ENCODE measurements at regions not wholly inside any gene's neighbourhood (a gene's known extent, or its start where the extent isn't known, plus 50 kb on each side); places are given as distances from the start of the nearest gene placed in this dataset.

DNA sequence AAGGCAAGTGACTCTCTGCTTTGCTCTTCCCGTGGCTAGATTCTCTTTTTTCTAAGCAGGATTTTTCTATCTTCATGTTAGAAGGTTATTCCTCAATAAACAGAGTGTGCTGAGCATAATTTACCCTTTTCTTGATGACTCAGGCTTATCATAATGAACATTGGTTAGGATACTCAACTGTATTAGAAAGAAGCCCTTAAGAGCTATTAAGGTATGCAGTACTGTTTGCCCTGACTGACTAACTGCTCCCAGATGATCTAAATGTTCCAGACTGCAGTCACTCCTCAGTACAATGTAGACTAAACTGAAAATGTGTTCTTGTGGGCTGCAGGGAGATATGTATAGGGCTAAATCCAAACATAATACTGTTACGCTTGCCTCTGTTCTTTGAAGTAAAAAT lies 687.8 kb downstream of the NUP35 start (continued):
- TF ChIP-seq, protein P1, sequence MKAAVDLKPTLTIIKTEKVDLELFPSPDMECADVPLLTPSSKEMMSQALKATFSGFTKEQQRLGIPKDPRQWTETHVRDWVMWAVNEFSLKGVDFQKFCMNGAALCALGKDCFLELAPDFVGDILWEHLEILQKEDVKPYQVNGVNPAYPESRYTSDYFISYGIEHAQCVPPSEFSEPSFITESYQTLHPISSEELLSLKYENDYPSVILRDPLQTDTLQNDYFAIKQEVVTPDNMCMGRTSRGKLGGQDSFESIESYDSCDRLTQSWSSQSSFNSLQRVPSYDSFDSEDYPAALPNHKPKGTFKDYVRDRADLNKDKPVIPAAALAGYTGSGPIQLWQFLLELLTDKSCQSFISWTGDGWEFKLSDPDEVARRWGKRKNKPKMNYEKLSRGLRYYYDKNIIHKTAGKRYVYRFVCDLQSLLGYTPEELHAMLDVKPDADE (IDR thresholded peaks at IDR 0.05): no peak
- TF ChIP-seq, protein P2, sequence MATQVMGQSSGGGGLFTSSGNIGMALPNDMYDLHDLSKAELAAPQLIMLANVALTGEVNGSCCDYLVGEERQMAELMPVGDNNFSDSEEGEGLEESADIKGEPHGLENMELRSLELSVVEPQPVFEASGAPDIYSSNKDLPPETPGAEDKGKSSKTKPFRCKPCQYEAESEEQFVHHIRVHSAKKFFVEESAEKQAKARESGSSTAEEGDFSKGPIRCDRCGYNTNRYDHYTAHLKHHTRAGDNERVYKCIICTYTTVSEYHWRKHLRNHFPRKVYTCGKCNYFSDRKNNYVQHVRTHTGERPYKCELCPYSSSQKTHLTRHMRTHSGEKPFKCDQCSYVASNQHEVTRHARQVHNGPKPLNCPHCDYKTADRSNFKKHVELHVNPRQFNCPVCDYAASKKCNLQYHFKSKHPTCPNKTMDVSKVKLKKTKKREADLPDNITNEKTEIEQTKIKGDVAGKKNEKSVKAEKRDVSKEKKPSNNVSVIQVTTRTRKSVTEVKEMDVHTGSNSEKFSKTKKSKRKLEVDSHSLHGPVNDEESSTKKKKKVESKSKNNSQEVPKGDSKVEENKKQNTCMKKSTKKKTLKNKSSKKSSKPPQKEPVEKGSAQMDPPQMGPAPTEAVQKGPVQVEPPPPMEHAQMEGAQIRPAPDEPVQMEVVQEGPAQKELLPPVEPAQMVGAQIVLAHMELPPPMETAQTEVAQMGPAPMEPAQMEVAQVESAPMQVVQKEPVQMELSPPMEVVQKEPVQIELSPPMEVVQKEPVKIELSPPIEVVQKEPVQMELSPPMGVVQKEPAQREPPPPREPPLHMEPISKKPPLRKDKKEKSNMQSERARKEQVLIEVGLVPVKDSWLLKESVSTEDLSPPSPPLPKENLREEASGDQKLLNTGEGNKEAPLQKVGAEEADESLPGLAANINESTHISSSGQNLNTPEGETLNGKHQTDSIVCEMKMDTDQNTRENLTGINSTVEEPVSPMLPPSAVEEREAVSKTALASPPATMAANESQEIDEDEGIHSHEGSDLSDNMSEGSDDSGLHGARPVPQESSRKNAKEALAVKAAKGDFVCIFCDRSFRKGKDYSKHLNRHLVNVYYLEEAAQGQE (IDR thresholded peaks at IDR 0.05; ENCODE audit: unreplicated experiment): no peak
- TF ChIP-seq ZNF331 (CRISPR knock-in tag; IDR thresholded peaks at IDR 0.05; ENCODE audit: low read depth) (no peak), ZNF114 (CRISPR knock-in tag; IDR thresholded peaks at IDR 0.05) (no peak), JUNB (IDR thresholded peaks at IDR 0.05; ENCODE audit: unreplicated experiment) (no peak), EZH2 (IDR thresholded peaks at IDR 0.05; ENCODE audit: low read depth, unreplicated experiment) (no peak), POLR2AphosphoS5 (IDR thresholded peaks at IDR 0.05; ENCODE audit: low read depth) (no peak)

DNA sequence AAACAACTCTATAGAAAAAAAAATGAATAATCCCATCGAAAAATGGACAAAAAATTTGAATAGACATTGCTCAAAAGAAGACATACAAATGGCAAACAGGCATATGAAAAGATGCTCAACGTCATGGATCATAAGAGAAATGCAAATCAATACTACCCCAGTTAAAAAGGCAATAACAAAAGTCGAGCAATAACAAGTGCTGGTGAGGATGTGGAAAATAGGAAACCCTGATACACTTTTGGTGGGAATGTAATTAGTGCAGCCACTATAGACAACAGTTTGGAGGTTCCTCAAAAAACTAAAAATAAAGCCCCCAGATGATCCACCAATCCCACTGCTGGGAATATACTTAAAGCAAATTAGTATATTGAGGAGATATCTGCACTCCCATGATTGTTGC lies 701.5 kb downstream of the NUP35 start:
- no peaks in the 10 kb centered on the region for H3K27me3 Mint-ChIP-seq (ENCODE audit: insufficient read depth, low read depth, poor library complexity)
- H3K9me3 Mint-ChIP-seq: peaks cover 34% of the 10 kb centered on the region
- no peak overlapping the region for H2AFZ ChIP-seq

More for the DNA sequence above, 701.5 kb downstream of the NUP35 start:
- H3K36me3 ChIP-seq (ENCODE audit: insufficient read depth): no peaks in the 10 kb centered on the region
- ATAC-seq (no peak), DNase-seq (ENCODE audit: low spot score) (no peak)
- TF ChIP-seq ZNF114 (CRISPR knock-in tag; IDR thresholded peaks at IDR 0.05): no peak
- no peak for TF ChIP-seq NANOG (IDR thresholded peaks at IDR 0.05; ENCODE audit: borderline replicate concordance)
- TF ChIP-seq, protein P3, sequence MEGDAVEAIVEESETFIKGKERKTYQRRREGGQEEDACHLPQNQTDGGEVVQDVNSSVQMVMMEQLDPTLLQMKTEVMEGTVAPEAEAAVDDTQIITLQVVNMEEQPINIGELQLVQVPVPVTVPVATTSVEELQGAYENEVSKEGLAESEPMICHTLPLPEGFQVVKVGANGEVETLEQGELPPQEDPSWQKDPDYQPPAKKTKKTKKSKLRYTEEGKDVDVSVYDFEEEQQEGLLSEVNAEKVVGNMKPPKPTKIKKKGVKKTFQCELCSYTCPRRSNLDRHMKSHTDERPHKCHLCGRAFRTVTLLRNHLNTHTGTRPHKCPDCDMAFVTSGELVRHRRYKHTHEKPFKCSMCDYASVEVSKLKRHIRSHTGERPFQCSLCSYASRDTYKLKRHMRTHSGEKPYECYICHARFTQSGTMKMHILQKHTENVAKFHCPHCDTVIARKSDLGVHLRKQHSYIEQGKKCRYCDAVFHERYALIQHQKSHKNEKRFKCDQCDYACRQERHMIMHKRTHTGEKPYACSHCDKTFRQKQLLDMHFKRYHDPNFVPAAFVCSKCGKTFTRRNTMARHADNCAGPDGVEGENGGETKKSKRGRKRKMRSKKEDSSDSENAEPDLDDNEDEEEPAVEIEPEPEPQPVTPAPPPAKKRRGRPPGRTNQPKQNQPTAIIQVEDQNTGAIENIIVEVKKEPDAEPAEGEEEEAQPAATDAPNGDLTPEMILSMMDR (conservative IDR thresholded peaks at IDR 0.05; ENCODE audit: low read depth in 2 of 2): no peak
- no peak for TF ChIP-seq POLR2AphosphoS5 (IDR thresholded peaks at IDR 0.05; ENCODE audit: low read depth)
- TF ChIP-seq, protein P2 (IDR thresholded peaks at IDR 0.05; ENCODE audit: unreplicated experiment): no peak
- TF ChIP-seq JUNB (IDR thresholded peaks at IDR 0.05; ENCODE audit: unreplicated experiment): no peak
- TF ChIP-seq STAT1 (IDR thresholded peaks at IDR 0.05; ENCODE audit: unreplicated experiment): no peak
- TF ChIP-seq, protein P1 (IDR thresholded peaks at IDR 0.05): no peak
- no peaks in the 10 kb centered on the region; the same call in 2 of the 3 replicates for H3K4me1 Mint-ChIP-seq
- no peaks in the 10 kb centered on the region for H3K27me3 ChIP-seq (ENCODE audit: insufficient read depth)
- H3K9me2 ChIP-seq (ENCODE audit: insufficient read depth): no peaks in the 10 kb centered on the region
- H3K4me1 ChIP-seq (ENCODE audit: insufficient read depth): no peaks in the 10 kb centered on the region
- no peaks in the 10 kb centered on the region for H4K20me1 ChIP-seq (replicated peaks; ENCODE audit: insufficient read depth)
- no peaks in the 10 kb centered on the region for H3F3A ChIP-seq (replicated peaks; ENCODE audit: low read depth)
- peaks cover 7% of the 10 kb centered on the region; the same call in 1 of the 3 replicates for H3K36me3 Mint-ChIP-seq (ENCODE audit: low read depth)
- no peak overlapping the region for H3K27ac ChIP-seq (ENCODE audit: low read depth)
- no peak overlapping the region for H3K4me2 ChIP-seq
- no peak overlapping the region for H3K4me3 ChIP-seq
- no peak overlapping the region for H3K27ac Mint-ChIP-seq
- H3K79me2 ChIP-seq (replicated peaks; ENCODE audit: insufficient read depth): no peaks in the 10 kb centered on the region
- no peak overlapping the region for H3K4me3 Mint-ChIP-seq

All from GM23338 (cell line).